ENCODE measurements at regions not wholly inside any gene's neighbourhood (a gene's known extent, or its start where the extent isn't known, plus 50 kb on each side); places are given as distances from the start of the nearest gene placed in this dataset.

DNA sequence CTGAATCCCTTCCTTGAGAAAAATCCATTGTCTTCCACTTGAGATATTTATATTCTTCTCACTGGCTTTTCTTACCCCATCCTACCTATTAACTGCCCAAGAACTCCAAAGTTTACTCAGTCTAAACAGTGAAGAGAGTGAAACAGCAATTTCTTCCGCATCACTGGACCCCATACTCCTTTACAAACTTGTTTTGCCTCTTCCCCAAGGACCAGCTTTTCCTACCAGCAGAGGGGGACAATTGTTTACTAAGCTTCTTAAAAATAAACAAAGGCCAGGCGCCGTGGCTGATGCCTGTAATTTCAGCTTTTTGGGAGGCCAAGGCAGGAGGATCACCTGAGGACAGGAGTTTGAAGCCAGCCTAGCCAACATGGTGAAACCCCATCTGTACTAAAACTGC, 52.0 kb downstream of the LRATD1 start:
- no peak for DNase-seq (ENCODE audit: low read depth, low spot score)

GRCh38 chr2:14690926-14691325, 58.4 kb downstream of the LRATD1 start:
- DNase-seq (ENCODE audit: low read depth, low spot score) = no peak

- no peak for DNase-seq (ENCODE audit: low read depth, low spot score)
These were observed 61.4 kb downstream of the LRATD1 start for GRCh38 chr2:14693874-14694273.

DNA sequence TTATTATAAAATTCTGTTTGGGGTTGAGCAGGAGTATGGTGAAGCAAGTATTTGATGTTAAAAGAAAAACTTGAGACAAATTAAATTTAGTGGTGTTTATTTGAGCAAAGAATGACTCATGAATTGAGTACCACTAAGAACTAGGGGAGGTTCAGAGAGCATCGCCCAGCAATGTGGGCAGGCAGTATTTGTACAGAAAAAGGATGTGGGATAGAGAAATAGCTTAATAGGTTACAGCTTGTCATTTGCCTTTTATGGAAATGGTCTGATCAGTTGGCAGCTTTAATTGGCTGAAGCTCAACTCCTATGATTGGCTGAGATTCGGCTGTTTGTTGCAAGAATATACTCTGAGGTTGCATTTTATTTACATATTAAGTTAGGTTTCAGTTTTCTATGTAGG, 68.2 kb downstream of the LRATD1 start:
- DNase-seq (ENCODE audit: low read depth, low spot score) = no peak

DNA sequence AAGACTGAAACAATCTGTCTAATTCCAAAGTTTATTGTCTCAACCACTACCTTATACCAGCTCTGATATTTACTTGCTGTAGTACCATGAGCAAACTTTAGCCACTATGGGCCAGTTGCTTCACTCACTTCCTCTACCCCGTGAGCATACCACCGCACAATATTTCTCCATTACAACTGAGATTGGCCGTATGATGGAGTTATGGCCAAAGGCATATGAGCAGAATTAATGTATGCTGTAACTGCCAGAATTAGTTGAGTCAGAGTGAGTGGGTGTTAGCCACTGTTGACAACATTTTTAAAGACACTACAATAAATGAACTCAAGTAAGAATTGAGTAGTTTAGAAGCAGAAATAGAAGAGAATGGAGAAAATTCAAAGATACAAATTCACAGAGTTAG, 69.7 kb downstream of the LRATD1 start:
- no peak for DNase-seq (ENCODE audit: low read depth, low spot score)

DNA sequence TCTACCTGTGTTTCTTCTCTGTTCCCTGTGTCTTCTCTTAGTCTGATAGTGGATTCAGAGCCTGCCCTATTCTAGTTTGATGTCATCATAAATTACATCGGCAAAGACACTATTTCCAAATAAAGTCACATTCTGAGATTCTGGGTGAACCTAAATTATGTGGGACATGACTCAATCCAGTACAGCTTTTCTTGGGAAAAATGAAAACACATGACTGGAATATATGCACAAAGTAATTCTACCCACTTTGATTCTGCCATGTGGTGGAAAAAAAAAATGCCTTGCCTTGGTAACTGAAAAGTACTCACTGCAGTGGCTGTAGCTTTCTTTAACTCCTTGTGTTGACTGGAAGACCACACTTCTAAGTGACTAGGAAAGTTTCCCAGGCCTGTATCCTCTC, 73.7 kb downstream of the LRATD1 start:
- no peak for DNase-seq (ENCODE audit: low read depth, low spot score)

DNA sequence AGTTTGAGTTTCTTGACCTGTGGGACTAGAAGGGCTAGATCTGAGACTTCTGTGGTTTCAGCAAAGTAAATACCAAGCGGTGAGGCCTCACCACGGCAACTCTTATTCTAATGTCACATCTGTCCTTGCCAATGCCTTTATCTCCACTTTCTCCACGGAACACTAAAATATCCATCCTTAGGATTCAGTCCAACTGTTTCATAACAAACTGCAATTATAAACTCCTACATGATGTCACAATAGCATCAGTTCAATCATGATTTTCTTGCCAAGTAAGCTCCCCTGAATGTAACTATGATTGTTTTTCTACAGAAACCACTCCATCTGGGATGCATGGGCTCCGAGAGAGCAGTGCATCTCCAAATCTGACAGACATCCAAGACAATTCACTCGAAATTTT, 79.6 kb downstream of the LRATD1 start:
- DNase-seq (ENCODE audit: low read depth, low spot score) = no peak

- no peak for DNase-seq (ENCODE audit: low read depth, low spot score)
These were observed 80.7 kb downstream of the LRATD1 start for GRCh38 chr2:14713248-14713647.

GRCh38 chr2:14715600-14715999, 83.1 kb downstream of the LRATD1 start:
- DNase-seq (ENCODE audit: low read depth, low spot score) = no peak

DNA sequence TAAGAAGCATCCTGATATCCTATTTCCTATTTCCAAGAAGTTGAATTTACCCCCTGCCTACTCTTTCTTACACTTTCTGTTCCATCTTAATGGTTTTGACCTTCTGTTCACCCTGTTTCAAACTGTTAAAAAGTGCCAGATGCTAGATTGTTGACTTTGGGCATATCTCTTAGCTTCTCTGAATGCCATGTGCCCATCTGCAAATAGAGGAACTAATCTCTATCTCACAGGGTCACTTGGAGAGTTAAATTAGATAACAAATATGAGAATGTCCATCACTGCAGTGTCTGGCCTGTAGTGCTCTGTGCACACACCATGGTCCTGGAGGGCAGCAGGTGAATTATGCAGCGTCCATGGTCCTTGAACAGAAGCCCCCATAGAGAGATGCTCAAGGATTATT, 83.8 kb downstream of the LRATD1 start:
- no peak for DNase-seq (ENCODE audit: low read depth, low spot score)

GRCh38 chr2:14717131-14717530, 84.6 kb downstream of the LRATD1 start:
- DNase-seq (ENCODE audit: low read depth, low spot score) = no peak

DNA sequence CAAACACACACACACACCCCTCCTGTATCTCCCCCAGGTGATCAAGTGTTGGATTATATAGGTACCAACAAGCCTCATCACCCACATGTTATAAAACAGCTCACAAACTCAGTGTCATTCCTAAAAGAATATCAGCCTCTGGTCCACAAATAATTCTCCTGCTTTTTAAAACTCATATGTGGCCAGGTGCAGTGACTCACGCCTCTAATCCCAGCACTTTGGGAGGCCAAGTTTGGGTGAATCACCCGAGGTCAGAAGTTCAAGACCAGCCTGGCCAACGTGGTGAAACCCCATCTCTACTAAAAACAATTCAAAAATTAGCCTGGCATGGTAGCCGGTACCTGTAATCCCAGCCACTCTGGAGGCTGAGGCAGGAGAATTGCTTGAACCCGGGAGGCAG, 87.8 kb downstream of the LRATD1 start:
- no peak for DNase-seq (ENCODE audit: low read depth, low spot score)

DNA sequence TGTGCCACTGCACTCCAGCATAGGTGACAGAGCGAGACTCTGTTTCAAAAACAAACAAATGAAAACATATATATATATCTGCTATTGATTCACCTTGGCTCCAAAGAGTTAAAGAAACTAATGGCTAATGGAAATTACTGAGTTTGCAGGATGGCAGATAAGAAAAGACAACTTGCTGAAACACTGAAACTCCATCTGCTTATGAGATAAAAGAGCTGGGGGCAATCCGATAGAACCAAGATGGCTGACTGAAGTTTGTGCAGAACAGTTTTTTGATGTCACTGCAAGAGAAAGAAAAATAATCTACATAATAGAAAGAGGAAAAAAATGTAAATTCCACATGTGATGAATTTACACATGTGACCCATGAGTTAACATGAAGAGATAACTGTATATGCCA, 88.2 kb downstream of the LRATD1 start:
- DNase-seq (ENCODE audit: low read depth, low spot score) = no peak

DNA sequence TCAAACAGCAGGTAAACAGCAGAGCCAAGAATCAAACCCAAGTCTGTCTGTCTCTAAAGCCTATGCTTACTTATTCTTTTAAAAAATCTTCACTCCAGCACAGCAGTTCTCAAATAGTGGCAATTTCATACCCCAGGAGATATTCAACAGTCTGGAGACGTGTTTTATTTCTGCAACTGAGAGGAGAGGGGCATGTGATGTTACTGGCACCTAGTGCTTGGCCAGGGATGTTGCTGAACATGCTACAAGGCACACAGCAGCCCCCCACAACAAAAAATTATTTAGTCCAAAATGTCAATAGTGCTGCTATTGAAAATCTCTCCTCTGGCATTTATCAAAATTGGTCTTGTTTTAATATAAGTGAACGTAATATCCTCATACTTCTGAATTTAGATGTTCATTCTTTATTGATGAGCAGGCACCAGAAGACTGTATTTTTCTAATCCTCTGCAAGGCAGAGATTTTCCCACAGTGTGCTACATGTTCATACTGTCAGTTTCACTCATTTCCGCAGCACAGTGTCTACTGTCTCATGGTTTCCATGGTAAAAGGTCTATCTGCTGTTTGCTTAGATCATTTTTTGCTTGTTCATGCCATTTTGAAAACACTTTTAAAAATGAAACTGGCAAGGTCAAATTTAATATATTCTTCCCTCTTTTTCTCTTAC, 90.5 kb downstream of the LRATD1 start:
- no peak for DNase-seq (ENCODE audit: low read depth, low spot score)

DNA sequence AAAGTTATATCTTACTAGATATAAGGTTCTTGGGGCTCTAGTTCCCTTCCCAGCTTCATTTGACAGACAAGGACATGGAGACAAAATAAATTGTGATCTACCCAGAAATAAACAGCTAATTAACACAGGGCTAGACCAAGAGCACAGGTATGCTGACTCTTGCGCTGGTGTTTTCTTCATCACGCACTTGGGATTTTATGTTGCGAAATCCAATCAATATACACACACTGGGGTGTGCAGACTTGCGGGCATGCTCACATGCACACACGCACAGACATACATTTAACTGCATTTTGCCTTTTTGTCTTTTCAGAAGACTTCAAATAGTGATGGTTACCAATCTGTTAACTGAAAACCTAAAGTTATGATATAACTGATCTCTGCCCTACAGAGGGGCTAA, 91.2 kb downstream of the LRATD1 start:
- no peak for DNase-seq (ENCODE audit: low read depth, low spot score)

DNA sequence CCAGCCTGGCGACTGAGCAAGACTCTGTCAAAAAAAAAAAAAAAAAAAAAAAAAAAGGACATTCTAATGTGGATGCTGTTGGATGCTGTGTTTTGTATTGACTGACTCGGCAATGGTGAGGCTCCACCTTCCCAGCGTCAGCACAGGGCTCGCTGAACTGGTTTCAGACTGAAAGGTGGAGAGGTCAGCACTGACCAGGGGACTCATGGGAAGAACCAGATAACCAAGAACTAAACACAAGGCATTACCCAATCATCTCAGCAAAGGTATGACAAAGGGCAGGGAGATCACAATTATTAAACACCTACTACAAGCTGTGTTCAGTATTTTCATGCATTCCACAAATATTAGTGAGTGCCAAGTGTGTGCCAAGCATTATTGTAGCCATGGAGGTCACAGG, 103.2 kb downstream of the LRATD1 start:
- no peak for DNase-seq (ENCODE audit: low read depth, low spot score)

DNA sequence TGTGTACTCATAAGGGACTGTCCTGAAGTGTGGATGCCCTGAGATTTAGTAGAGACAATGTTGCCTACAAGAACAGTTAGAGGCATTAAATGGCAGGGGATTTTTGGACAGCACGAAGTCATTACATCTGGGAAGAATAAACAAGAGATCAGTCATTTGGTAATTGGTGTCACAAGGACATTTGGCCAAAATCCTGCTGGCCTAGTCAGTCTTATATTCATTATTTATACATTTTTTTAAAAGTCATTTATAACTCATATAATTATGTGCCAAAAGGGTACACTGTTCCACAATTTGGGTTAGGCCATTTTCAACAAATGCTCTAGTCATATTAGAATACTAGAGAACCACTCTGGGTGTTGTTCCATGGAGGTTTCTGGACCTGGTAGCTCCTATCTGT, 104.7 kb downstream of the LRATD1 start:
- DNase-seq (ENCODE audit: low read depth, low spot score) = no peak

- no peak for DNase-seq (ENCODE audit: low read depth, low spot score)
These were observed 111.3 kb downstream of the LRATD1 start for GRCh38 chr2:14743861-14744260.

GRCh38 chr2:14745288-14746076, 113.0 kb downstream of the LRATD1 start:
- DNase-seq (ENCODE audit: low read depth, low spot score) = no peak

GRCh38 chr2:14746133-14746532, 113.6 kb downstream of the LRATD1 start:
- no peak for DNase-seq (ENCODE audit: low read depth, low spot score)

DNA sequence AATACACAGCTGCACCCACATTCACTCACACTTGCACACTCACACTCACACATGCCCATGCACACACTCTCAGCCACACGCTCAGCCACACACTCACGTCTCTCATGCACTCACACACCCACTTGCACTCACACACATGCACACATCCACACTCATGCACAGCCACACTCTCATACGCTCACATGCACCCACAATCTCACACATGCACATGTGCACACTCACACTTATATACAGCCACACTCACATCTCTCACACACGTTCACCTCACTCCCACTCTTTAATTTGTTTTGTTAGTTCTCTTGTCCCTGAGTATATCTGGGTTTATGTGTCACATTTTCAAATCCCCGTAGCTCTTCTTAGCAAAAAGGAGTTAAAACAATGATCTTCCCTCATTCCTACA, 114.9 kb downstream of the LRATD1 start:
- DNase-seq (ENCODE audit: low read depth, low spot score) = no peak

- DNase-seq (ENCODE audit: low read depth, low spot score) = no peak
These were observed 117.4 kb downstream of the LRATD1 start for GRCh38 chr2:14749884-14750283.

DNA sequence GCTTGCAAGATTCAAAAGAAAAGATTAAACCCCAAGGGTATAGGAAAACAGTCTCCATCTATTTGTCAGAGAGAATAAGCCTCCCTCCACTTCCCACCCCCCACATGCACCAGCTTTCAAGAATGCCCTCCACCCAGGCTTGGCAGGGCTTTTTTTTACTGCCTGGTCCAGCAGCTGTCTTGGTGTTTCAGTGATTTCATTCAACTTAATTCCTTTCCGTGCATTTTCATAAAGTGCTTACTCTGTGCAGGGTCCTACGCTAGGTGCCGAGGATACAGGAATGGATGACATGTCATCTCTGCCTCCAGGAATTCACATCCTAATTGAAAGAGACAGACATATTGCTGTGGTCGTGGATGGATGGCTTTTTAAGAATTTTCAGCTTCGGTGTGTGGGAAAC, 117.9 kb downstream of the LRATD1 start:
- DNase-seq (ENCODE audit: low read depth, low spot score) = no peak

DNA sequence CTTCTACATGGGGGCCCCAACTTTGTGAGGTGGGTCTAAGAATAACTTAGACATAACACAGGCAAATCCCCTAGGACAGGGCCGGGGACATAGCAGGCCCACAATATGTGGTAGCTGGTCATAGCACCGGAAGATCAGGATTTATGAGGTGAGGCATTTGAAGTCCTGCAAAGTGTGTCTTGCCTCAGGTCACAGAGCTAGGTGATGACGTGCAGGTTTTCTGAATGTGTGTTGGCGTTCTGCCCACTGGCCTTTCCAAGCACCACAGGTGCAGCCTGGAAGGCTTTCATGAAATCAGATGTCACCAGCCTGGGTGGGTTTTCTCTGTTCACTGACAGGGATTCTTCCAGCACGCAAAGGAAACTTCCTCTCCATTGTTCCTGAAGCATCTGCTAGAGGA, 119.1 kb downstream of the LRATD1 start:
- DNase-seq (ENCODE audit: low read depth, low spot score) = no peak

Data from iPS DF 19.7 (cell line).